ENCODE measurements at regions not wholly inside any gene's neighbourhood (a gene's known extent, or its start where the extent isn't known, plus 50 kb on each side); places are given as distances from the start of the nearest gene placed in this dataset.
"Not testable (repeated sequence)": the region's sequence is repeated elsewhere in the genome, so short reads cannot be mapped to it uniquely, and the experiment has no call there.

DNA sequence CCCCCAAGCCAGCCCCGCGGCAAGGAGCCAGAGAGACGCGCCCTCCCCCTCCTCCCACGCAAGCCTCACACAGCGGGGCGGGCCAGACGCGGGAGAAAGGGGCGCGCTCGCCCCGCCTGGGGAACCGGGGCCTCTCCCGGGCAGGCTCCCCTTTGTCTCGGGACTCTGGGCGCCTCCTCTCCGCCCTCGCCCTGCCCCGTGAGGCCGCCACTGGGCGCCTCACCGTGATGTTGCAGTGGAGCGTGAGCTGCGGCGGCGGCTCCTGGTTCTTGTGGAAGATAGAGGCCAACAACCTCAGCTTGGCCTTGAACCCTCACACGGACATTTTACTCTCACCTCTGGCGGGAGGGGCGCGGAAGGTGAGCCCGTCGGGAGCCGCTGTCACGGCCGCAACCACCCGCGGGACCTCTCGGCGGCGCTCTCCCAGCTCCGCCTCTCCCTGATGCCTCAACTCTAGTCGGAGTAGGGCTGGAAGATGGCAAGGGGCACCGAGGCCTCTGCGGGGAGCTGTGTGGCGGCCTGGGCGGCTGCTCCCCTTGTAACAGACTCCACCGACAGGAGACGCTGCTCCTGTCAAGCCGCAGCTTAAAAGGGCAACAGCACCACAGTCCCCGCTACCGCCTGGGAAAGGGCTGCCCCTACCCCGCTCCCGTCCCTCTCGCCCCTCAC lies 179.2 kb upstream of the ZSCAN2 start:
- DNase-seq: not testable (repeated sequence)

DNA sequence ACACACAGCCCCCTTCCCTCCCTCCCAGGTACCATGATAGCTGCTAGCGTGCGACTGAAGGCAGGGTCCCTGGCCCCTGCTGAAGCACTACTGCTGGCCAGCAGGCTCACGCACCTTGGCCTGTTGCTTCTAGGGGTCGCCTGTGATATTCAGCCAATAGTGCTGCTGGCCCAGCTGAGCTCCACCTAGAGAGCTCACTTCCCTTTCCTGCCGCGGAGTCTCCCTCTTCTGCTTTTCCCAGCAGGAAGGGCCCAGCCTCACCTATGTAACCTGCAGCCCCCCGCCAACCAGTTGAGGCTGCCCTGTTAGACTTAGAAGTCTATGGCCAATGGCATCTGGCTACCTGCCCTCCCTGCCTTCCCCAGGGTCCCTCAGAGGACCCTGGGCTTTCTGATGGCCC lies 175.5 kb upstream of the ZSCAN2 start:
- not testable (repeated sequence) for DNase-seq

DNA sequence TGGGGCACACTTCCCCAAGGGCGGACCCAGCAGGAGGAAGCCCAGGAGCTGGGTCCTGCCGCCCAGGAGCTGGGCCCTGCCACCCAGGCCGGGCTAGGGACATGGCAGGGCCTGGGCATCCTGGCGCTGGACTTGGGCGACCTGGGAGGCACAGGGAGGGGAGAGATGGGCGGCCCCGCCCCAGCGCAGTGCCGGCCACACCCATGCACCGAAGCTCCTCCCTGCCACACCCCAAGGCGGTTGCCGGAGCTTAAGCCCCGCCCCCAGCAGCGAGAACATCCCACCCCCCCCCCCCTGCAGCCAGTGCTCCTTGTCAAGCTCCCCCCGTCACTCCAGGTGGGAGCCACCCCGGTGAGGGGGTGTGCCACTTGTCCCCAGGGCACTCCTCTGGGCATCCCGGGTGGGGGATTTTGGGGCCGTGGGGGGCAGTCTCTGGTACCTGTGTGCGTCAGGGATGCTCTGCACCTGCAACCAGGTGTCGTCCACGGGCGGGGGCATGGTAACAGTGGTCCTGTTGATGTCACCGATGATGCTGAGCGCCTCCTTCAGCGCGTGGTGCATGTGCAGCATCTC lies 127.4 kb upstream of the ZSCAN2 start:
- not testable (repeated sequence) for DNase-seq

DNA sequence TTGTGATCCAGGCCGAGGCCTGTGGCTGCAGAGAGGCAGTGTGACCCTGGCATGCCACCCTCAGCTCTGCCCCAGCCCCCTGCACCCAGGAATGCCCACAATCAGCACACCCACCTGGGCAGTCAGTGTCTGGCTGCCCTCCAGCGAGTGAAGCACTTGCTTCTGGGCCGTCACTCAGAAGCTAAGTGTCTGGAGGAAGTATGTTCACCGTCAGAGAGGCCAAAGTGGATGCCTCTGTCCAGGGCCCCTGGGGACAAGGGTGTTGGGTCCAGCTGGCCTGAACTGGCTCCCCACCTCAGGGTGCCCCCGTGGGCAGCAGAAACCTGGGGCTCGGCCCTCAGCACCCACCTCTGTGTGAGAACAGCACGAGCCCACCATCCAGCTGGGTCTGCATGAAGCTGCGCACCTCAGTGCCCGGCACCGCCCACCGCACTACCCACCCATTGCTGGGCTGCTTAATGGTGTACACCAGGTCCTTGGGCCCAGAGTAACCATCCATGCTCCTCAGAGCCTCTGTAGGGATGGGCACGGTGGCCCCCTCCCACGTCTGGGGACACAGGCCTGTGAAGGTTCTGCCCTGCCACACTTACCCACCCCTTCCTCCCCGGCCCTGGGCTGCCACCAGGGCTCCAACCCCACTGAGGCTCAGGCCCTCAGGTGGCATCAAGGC lies 124.3 kb upstream of the ZSCAN2 start:
- not testable (repeated sequence) for DNase-seq

DNA sequence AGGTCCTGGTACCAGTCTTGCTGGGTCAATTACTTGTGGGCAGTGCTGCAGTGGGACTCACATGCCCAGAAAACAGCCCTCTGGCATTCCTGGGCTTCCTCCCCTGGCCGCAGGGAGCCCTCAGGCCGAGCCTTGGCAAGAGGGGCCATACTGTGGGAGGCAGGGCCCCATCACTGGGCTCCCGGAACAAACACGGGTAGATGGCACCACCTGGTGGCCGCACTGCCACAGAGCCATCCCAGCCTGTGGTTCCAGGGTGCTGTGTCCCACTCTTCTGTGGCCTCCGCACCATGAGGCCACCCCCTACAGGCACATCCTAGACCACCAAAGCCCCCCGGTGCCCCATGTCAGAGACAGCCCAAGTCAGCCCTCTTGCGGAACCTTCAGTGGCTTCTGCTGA lies 123.3 kb upstream of the ZSCAN2 start:
- not testable (repeated sequence) for DNase-seq

DNA sequence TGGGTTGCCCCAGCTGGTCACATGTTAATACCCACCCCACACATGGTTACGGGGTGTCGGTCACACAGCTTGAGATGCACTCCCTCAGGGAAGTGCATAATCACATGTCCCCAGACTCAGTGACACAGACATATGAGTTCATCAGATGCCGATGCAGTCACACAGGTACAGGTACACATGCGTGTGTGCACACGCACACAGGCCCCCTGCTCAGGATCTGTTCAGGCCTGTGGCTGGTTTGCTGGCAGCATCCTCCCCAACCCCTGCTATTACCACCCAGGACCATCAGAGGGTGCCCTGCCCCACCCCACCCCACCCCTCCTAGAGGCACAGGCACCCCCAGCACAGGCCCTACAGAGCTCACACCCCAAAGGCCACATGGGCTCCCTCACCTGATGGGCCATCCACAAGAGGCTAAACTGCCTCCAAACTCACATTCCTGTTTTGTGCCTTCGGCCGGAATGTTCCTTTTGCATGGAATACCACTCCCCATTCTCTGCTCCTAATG lies 120.6 kb upstream of the ZSCAN2 start:
- DNase-seq: not testable (repeated sequence)

DNA sequence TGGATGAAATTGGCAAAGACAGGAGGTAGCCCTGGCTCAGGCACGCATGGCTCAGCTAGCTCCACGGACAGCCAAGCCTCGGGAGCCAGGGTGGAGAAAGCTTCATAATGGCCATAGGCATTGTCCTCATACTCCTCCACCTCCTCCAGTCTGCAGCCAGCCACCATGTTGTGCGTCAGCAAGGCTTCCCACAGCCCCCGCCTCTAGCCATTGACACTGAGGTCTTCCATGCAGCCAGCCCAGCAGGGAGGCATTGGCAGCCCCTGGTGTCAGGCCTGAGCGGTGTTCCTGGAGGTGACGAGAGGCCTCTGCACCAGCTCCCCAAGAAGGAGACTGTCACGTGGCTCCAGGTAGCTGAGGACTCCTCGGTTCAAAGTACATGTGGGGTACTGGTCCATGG lies 117.0 kb upstream of the ZSCAN2 start:
- not testable (repeated sequence) for DNase-seq

DNA sequence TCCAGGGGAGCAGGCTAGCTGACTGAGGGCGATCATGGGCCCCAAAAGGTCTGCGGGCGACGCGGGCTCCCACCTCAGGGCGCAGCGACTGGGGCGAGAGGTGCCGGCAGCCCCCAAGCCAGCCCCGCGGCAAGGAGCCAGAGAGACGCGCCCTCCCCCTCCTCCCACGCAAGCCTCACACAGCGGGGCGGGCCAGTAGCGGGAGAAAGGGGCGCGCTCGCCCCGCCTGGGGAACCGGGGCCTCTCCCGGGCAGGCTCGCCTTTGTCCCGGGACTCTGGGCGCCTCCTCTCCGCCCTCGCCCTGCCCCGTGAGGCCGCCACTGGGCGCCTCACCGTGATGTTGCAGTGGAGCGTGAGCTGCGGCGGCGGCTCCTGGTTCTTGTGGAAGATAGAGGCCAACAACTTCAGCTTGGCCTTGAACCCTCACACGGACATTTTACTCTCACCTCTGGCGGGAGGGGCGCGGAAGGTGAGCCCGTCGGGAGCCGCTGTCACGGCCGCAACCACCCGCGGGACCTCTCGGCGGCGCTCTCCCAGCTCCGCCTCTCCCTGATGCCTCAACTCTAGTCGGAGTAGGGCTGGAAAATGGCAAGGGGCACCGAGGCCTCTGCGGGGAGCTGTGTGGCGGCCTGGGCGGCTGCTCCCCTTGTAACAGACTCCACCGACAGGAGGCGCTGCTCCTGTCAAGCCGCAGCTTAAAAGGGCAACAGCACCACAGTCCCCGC lies 100.5 kb upstream of the ZSCAN2 start:
- not testable (repeated sequence) for DNase-seq

DNA sequence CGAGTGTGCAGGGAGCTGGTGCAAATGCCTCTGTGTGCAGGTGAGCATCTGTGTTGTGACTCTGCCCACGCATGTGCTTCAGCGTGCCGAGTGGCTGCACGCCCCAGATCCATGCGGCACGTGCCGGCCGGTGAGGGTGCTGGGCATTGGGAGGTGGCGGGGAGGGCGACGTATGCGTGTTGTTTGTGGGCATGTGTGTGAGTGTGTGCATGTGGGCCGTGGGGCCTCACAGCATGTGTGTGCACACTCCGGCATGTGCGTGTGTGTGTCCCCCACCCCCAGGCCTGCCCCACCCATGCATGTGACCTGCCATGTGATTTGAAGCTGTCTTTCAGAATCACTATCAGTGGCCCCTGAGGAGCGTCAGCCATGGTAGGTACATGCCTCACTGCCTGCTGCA lies 97.7 kb upstream of the ZSCAN2 start:
- DNase-seq: not testable (repeated sequence)

DNA sequence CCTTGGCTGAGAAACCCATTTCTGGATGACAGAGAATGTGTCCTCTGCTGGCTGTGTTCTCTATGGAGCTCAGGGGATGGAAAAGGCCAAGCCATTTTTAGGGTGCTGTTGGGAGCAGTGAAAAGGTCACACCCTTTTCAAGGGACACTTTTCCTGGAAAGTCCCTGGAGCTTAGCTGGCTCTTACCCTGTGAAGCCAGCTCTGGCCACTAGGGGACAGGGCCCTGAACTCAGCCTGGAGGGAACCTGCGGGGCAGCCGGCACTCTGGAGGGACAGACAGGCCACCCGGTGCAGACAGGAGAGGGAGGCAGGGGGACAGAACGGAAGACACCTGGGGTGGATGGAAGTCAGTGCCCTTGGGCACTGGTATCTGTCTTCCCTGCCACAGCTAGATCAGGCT lies 95.3 kb upstream of the ZSCAN2 start:
- not testable (repeated sequence) for DNase-seq

DNA sequence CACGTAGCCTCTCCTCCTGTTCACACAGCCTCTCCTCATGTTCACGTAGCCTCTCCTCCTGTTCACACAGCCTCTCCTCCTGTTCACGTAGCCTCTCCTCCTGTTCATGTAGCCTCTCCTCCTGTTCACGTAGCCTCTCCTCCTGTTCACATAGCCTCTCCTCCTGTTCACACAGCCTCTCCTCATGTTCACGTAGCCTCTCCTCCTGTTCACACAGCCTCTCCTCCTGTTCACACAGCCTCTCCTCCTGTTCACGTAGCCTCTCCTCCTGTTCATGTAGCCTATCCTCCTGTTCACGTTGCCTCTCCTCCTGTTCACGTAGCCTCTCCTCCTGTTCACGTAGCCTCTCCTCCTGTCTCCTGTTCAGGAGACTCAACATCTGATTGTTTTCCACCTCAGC lies 88.5 kb upstream of the ZSCAN2 start:
- not testable (repeated sequence) for DNase-seq

DNA sequence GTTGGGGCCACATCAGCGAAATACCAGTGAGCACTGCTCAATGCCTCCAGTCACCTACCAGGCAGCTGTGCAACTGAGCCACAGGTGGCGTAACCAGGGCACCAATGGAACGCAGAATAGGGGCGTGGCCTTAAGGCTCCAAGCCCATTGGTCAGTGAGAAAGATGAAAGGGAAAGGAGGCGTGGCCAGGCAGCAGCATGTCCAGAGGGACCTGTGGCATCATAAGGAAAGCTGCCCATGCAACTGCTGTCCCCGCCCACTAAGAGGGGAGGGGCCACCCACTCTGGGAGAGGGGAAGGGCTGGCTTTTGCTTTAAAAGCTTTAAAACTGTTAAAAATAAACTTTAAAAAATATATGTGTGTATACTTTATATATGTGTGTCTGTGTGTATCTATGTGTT lies 84.0 kb upstream of the ZSCAN2 start:
- not testable (repeated sequence) for DNase-seq

DNA sequence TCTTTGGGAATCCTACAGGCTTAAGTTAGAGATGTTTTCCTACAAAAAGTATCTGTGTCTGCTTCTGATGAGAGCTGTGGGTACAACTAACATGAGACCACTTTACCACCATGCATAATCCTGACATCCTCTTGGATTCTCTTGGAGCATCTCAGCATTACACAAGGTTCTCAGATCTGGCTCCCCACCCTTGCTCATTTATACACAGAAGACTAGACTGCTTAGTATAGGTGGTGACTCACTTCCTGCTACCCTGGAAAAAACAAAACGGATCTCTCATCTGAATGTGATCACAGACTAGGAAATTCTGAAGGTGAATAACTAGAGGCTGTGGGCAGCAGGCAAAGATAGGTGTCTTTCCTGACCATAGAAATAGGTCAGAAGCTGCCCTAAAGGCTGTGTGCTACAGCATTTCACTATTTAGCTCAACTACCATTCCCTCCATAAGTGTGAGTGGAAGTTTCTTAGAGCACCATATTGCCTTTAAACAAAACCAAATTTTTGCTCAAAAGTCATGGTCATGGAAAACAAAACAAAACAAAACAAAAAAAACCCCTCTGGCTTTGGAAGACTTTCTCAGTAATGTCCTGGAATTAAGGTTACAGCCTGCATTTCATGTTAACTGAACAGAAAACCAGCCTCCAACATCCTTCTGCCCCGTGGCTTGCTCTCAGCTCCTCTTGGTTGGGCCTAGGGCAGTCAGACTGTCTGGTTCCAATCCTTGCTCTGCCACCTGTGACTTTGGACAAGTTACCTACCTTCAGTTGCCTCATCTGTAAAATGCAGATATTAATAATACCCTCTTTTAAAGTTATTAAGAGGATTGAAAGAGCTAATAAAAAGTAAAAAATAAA lies 75.1 kb upstream of the ZSCAN2 start:
- not testable (repeated sequence) for DNase-seq

DNA sequence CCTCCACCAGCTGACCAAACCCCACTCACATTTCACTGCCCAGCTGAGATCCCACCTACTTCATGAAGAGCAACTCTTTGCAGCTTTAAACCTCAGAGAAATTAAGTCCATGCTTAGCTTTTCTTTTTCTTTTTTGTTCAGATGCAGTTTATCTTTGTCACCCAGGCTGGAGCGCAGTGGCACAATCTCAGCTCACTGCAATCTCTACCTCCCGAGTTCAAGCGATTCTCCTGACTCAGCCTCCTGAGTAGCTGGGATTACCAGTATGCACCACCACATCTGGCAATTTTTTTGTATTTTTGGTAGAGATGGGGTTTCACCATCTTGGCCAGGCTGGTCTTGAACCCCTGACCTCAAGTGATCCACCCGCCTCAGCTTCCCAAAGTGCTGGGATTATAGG lies 70.1 kb upstream of the ZSCAN2 start:
- not testable (repeated sequence) for DNase-seq

DNA sequence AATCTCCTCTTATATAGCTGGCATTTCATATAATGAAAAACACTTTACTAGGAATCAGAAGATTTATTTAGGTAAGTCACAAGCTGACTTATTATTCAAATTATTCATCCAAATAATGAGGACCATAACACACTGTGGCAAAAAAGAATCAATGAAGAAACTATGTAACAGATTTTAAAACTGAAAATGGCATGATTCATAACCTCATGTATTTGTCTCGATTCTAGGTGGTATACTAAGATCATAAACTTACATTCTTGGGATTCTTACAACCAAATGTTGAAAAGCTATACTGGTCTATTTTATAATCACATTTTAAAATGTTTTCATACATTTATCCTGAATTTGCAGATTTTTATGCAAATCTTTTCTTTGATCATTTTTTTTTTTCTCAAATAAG lies 69.6 kb upstream of the ZSCAN2 start:
- peak; percentile 0 for DNase-seq

DNA sequence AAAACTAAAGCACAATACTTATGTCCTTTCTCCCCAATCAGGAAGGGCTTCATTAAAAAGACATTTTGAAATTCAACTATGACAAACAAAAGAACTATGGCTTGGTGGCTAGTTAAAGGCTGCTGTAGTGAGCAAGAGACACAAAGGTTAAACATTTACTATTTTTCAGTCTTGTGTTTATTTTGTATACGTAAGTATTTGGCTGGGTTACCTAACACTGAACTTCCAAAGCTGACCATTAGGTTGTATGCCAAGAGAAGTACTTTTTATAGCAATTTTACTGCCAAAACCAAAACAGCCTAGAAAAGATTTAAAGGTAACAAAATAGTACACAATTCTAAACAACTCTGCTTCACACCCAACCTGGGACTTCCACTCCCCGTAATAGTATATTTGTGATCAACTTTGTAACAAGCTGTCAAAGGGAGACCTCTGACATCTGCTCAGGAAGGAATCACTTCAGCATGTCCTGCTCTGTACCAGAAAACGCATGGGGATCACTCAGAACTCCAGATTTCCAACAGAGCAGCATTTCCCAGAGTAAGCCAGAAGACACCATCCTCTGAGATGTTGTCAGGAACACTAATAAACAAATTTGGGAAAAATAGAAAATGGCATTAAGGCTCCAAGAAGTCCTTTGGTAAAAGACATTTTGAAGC lies 69.0 kb upstream of the ZSCAN2 start:
- DNase-seq: peak; percentile 28

DNA sequence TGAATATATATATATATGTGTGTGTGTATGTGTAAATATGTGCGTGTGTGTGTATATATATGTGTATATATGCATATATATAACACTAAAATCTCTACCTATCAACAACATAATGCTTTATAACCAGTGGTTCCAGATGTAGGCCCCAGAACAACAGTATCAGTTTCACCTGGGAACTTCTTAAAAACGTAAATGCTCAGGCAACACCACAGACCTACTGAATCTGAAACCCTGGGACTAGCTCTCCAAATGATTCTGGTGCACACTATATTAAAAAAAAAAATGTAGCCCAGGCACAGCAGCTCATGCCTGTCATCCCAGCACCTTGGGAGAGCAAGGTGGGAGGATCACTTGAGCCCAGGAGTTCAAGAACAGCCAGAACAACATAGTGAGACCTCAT lies 67.1 kb upstream of the ZSCAN2 start:
- not testable (repeated sequence) for DNase-seq

DNA sequence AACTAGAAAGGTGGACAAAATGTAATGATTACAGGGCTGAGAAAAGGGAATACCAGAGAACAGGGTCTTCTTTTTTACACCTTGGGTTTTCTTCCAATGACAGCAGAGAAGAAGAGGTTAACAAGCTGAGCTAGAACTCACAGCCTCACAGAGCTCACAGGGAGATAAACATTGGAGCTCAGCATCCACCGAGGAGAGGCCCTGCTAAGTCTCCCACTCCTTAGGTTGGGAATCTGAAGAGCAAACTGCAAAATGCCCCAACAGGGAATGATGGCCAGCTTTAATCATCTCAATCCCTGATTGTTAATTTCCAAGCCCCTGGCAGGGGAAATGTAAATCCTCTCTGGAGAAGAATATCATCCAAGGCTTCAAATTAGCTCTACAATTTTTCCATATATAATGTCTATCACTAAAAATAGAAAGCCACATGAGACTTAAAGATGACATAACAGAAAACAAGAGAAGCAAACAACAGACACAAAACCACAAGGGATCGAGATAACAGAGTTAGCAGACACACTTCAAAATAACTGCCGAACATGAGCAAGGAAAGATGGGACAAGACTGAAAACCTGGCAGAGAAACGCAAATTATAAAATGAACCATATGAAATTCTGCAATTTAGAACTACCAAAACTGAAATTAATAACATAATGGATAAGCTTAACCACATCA lies 66.1 kb upstream of the ZSCAN2 start:
- not testable (repeated sequence) for DNase-seq

DNA sequence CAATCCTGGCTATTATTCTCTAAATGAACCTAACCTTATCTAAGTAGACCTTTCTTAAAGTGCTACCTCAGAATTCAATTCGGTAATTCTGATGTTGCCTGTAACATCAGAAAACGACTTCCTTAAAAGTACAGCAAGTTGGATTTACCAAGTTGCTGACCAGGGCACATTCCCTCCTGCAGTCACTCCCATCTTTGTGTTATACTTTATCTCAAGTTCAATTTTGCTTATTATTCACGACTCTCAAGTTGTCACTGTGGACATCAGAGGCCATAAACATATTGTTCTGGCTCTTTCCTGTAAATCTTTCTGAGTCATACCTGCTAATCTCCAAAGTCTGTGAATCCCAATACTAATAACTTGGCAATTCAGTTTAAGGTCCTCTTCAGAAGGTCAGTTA lies 64.6 kb upstream of the ZSCAN2 start:
- not testable (repeated sequence) for DNase-seq

DNA sequence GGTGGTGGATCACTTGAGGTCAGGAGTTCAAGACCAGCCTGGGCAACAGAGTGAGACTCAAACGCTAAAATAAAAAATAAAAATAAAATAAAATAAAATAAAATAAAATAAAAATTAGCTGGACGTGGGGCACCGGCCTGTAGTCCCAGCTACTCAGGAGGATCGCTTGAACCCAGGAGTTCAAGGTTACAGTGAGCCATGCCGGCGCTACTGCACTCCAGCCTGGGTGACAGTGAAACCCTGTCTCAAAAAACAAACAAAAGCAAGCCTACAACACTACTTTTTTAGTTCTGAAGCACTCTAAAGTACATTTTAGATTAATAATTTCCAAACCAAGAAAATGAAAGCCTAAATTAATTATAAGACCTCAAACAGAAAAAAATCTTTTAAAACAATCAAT lies 56.2 kb upstream of the ZSCAN2 start:
- not testable (repeated sequence) for DNase-seq

DNA sequence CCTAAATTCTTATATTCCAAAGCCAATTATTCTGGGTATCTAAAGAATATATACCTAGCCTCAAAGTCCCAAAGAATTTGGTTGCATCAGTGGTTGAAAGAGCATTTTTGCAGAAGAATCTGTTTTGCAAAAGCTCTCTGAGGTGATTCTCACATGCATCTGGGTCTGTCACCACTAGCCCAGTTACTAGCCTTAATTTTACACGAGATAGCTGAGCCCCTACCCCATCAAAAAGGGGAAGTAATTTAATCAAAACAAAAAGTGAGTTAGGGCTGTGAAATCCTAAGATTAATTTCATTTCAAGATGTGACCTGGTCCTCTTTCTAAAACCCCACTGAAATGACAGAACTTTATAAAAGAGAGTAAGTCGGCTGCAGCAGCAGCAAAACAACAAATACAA lies 53.7 kb upstream of the ZSCAN2 start:
- DNase-seq: not testable (repeated sequence)

Data from fibroblast of skin of right quadriceps (primary cell).